HG03103 (cell line): ENCODE measurements at regions not wholly inside any gene's neighbourhood (a gene's known extent, or its start where the extent isn't known, plus 50 kb on each side); places are given as distances from the start of the nearest gene placed in this dataset.
A peak's percentile ranks its signal among the peaks of the same experiment; 100 is the strongest.

Source experiments
- ATAC-seq: cut with Tn5 transposase; IDR thresholded peaks from one replicate; pipeline ENCODE4 v1.9.1; 2021; ENCODE audit warnings: low read depth; ENCODE audit not compliant: unreplicated experiment

GRCh38 chr5:82355053-82355452, 76.9 kb upstream of the RPS23 start:
- ATAC-seq: no peak

GRCh38 chr5:82354543-82354942, 76.4 kb upstream of the RPS23 start:
- no peak for ATAC-seq

GRCh38 chr5:82353522-82353921, 75.4 kb upstream of the RPS23 start:
- no peak for ATAC-seq

GRCh38 chr5:82352146-82352791, 74.1 kb upstream of the RPS23 start:
- no peak for ATAC-seq

GRCh38 chr5:82351754-82352145, 73.6 kb upstream of the RPS23 start:
- ATAC-seq: peak; percentile 64

GRCh38 chr5:82351297-82351696, 73.1 kb upstream of the RPS23 start:
- no peak for ATAC-seq

- no peak for ATAC-seq
These were observed 71.5 kb upstream of the RPS23 start for GRCh38 chr5:82349652-82350051.

GRCh38 chr5:82348784-82349425, 70.8 kb upstream of the RPS23 start:
- ATAC-seq: no peak

GRCh38 chr5:82347201-82347865, 69.2 kb upstream of the RPS23 start:
- ATAC-seq: no peak

GRCh38 chr5:82346399-82347165, 68.4 kb upstream of the RPS23 start:
- no peak for ATAC-seq

- no peak for ATAC-seq
These were observed 67.0 kb upstream of the RPS23 start for GRCh38 chr5:82345108-82345507.

- ATAC-seq: no peak
These were observed 63.2 kb upstream of the RPS23 start for GRCh38 chr5:82341325-82341724.

- no peak for ATAC-seq
These were observed 62.6 kb upstream of the RPS23 start for GRCh38 chr5:82340799-82341198.

- ATAC-seq: no peak
These were observed 61.6 kb upstream of the RPS23 start for GRCh38 chr5:82339792-82340191.

- no peak for ATAC-seq
These were observed 60.7 kb upstream of the RPS23 start for GRCh38 chr5:82338771-82339373.

- no peak for ATAC-seq
These were observed 58.8 kb upstream of the RPS23 start for GRCh38 chr5:82336959-82337351.

GRCh38 chr5:82336226-82336958, 58.2 kb upstream of the RPS23 start:
- no peak for ATAC-seq

- ATAC-seq: no peak
These were observed 57.7 kb upstream of the RPS23 start for GRCh38 chr5:82335806-82336205.

GRCh38 chr5:82334856-82335255, 56.7 kb upstream of the RPS23 start:
- ATAC-seq: no peak

- no peak for ATAC-seq
These were observed 56.0 kb upstream of the RPS23 start for GRCh38 chr5:82334085-82334692.
